SH-SY5Y (cell line): ENCODE measurements at regions not wholly inside any gene's neighbourhood (a gene's known extent, or its start where the extent isn't known, plus 50 kb on each side); places are given as distances from the start of the nearest gene placed in this dataset.

Source experiments
- GATA2 ChIP-seq: IDR thresholded peaks from 2 replicates; pipeline ENCODE4 v1.6.1; 2011; ENCODE audit warnings: mild to moderate bottlenecking, low read depth, low read length
- GATA3 ChIP-seq: IDR thresholded peaks from 2 replicates; pipeline ENCODE4 v1.6.1; 2011; ENCODE audit warnings: low read depth, mild to moderate bottlenecking, low read length, moderate library complexity

DNA sequence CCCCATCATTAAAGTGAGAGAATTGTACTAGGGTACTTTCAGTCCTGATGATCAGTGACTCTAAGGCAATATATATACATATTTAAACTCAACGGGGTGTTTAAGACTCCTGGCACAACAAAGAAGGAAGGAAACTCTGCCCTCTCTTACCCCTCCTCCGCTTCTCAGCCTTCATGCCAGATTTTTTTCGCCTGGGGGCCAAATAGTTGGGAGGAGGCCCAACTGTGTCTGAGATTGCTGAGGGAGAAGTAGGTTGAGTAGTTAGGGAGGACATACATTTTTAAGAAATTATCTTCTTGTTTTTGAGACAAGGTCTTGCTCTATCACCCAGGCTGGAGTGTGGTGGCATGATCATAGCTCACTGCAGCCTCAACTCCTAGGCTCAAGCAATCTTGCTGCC, 127.7 kb upstream of the SHB start:
- no peak for TF ChIP-seq GATA2
- no peak for TF ChIP-seq GATA3
